ENCODE measurements at regions not wholly inside any gene's neighbourhood (a gene's known extent, or its start where the extent isn't known, plus 50 kb on each side); places are given as distances from the start of the nearest gene placed in this dataset.
"Not testable (repeated sequence)": the region's sequence is repeated elsewhere in the genome, so short reads cannot be mapped to it uniquely, and the experiment has no call there.

GRCh38 chr2:210730672-210731071, 174.3 kb downstream of the CPS1 start:
- no peak for DNase-seq

GRCh38 chr2:210746826-210747225, 190.4 kb downstream of the CPS1 start:
- DNase-seq, result not testable (repeated sequence)

- DNase-seq, result no peak
Measured at GRCh38 chr2:210752532-210752931, 196.1 kb downstream of the CPS1 start.

- no peak for DNase-seq
Measured at GRCh38 chr2:210753386-210753785, 197.0 kb downstream of the CPS1 start.

- no peak for DNase-seq
Measured at GRCh38 chr2:210756855-210757254, 200.5 kb downstream of the CPS1 start.

- no peak for DNase-seq
Measured at GRCh38 chr2:210762604-210763588, 206.5 kb downstream of the CPS1 start.

- DNase-seq, result no peak
Measured at GRCh38 chr2:210768329-210768910, 212.0 kb downstream of the CPS1 start.

GRCh38 chr2:210776756-210777155, 220.4 kb downstream of the CPS1 start:
- no peak for DNase-seq

- DNase-seq, result no peak
Measured at GRCh38 chr2:210782222-210782621, 225.8 kb downstream of the CPS1 start.

- not testable (repeated sequence) for DNase-seq
Measured at GRCh38 chr2:210787831-210788230, 231.4 kb downstream of the CPS1 start.

GRCh38 chr2:210792000-210792399, 235.6 kb downstream of the CPS1 start:
- no peak for DNase-seq

GRCh38 chr2:210795506-210795905, 239.1 kb downstream of the CPS1 start:
- DNase-seq, result no peak

- no peak for DNase-seq
Measured at GRCh38 chr2:210798180-210798579, 241.8 kb downstream of the CPS1 start.

GRCh38 chr2:210814251-210815025, 258.0 kb downstream of the CPS1 start:
- no peak for DNase-seq

- DNase-seq, result no peak
Measured at GRCh38 chr2:210816769-210817168, 260.4 kb downstream of the CPS1 start.

GRCh38 chr2:210818473-210818872, 262.1 kb downstream of the CPS1 start:
- no peak for DNase-seq

GRCh38 chr2:210833403-210833802, 277.0 kb downstream of the CPS1 start:
- DNase-seq, result no peak

GRCh38 chr2:210839034-210839433, 282.6 kb downstream of the CPS1 start:
- no peak for DNase-seq

GRCh38 chr2:210839450-210839849, 283.1 kb downstream of the CPS1 start:
- no peak for DNase-seq

GRCh38 chr2:210842896-210843295, 286.5 kb downstream of the CPS1 start:
- DNase-seq, result no peak

GRCh38 chr2:210844016-210844415, 287.6 kb downstream of the CPS1 start:
- DNase-seq, result no peak

- no peak for DNase-seq
Measured at GRCh38 chr2:210859314-210859713, 302.9 kb downstream of the CPS1 start.

- DNase-seq, result no peak
Measured at GRCh38 chr2:210860276-210860675, 303.9 kb downstream of the CPS1 start.

Measured in activated CD4-positive, alpha-beta T cell treated with anti-CD3 and anti-CD28 coated beads, Interleukin-2, amount 50 U/mL, for 16 hours (primary cell).